NCI-H146 treated with DMSO at 0.1 percent for 48 hours (cell line): ENCODE measurements at regions not wholly inside any gene's neighbourhood (a gene's known extent, or its start where the extent isn't known, plus 50 kb on each side); places are given as distances from the start of the nearest gene placed in this dataset.

ENCODE experiments used
- DNase-seq: peaks from one replicate; lab custom pipeline; 2025; ENCODE audit not compliant: unreplicated experiment; lab: John Stamatoyannopoulos, UW

DNA sequence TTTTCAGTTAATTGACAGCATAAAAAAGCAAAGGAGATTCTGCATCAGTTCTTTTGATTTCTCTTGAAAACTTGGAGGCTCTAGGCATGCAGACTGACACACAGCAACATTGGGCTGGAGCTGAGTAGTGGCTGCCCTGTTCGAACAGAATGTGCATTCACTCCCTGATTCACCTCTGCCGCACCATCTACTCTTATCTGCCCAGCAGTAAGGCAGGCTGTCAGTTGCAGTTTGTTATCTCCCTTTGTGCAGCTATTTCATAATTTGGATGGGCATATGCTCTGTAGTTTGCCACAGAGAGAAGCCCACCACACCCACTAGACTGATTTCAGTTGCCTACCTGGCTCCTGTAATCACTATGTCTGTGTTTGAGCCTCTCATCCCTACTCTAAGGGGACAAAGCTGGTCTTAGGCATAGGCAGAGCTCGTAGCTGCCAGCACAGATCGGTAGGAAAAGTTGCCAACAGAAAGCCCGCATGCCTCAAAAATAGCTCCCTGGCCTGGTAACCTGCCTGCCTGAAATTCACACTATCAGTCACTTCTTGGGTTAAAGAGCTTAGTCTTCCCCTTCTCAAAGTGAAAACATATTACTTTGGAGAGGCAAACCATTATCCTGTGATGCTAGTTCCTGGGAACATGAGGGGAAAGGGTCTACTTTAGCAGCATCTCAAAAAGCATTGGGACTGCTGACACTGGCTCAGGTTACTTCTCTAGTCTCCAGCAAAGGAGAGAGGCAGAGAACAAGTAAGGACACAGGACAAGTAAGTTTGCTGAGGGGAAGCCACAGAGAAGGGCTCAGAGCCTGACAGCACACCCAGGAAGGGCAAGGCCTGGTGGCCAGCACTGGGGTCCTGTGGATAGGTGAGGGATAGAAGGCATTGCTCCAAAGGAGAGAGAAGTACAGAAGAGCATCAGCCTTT, 75.9 kb upstream of the TMEM164 start:
- DNase-seq, result no peak

DNA sequence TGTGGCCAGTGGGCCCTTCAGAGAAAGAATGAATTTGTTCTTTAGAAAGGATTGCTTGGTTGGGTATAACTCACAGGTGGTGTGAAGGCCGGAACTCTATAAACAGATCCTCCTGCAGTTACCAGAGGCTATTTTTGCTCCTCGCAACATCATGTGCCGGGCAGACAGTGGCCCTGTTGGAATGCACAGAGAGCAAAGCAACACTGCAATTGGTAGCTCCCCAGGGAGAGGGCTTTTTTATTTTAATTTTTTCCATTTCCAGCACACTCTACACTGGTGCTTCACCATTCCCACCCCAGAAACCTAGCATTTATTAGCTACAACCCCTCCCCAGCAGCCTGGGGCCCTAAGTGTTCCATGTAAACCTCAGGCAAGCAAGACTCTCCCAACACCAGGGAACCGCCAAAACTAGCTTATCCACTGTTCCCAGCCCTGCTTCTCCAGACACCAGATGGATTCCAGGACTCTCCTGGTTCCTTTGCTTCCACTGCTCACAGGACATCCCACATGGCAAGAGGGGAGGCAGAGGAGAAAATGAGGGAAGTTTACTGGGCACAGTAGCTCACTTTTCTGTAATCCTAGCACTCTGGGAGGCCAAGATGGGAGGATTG, 75.1 kb upstream of the TMEM164 start:
- no peak for DNase-seq

DNA sequence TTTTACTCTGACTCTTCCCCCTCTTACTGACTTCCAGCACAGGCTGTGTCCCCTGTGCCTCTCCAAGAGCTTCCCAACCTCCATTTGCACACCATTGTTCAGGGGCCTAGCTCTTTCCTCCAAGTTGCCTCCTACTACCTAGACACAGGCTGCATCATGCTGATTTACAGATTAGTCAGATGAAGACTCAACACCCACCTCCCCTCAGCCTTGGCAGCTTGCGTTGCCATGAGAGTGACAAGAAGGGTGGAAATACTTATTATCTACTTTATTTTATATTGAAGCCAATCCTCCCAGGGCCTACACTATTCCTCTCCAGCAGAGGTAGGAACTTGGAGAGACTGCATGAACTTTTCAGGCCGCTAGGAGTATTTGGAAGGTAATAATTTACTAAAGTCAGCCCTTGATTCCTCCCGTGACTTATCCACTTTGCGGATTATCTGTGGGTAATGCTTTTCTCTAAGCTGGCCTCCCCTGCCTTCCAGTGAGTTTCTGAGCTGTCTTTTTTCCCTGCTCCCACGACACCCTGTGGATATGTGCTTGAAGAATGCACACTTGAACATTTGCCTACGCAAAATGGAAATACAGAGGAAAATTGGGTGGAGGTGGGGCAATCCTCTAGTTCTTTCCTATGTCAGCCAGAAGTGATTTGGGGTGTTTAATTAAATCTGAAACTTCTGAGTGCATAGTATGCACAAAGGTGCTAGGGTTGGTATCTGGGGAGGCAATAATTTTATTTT, 74.1 kb upstream of the TMEM164 start:
- DNase-seq, result no peak

DNA sequence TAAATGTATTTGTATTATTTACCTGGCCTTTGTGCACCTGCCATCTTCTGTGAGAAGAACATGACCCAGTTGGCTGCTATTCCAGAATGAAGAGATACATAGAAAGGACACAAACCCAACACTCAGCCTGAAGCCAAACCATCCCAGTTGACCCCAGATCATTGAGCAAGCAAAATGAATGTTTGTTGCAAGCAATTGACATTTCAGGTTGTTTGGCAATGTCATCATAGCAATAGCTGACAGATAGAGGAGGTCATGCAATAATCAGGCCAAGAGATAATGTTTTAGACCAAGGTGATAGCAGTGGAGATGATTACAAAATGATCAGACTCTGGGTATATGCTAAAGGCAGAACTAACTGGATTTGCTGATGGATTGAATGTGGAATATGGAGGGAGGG, 71.2 kb upstream of the TMEM164 start:
- DNase-seq, result no peak

DNA sequence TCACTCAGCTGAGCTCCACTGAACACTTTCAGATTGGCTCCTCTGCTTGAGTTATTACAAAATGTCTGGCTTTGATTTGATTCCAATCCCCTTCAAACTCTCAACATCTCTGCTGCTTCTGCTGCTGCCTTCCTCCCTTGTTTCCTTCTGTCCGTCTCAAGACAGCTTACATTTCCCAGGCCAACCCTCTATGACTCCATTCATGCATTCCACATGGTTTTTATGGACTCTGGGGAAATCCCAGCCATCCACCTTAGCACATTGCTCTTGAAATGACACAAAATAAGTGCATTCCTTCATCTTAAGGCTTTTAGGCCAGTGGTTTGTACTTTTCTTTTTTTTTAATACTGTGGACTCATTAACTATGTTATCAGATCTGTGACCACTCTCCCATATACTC, 68.5 kb upstream of the TMEM164 start:
- no peak for DNase-seq

DNA sequence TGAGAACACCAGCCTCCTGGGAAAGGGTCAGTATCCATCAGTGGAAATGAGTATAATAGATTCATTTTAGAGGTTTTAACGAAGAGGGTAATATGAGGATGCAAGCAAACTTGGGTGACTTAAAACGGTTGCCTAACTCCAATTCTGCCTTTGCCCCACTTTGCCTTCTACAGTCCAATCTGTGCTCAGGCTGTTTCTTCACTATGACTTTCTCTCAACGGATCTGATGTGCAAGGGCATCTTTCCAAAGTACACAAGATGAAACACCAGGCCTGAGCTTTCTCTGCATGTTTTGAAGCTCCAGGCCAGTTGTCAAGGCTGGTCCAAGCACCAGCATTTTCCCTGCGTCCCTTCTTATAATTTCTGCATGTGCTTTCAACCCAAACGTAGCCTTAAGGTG, 68.0 kb upstream of the TMEM164 start:
- no peak for DNase-seq

DNA sequence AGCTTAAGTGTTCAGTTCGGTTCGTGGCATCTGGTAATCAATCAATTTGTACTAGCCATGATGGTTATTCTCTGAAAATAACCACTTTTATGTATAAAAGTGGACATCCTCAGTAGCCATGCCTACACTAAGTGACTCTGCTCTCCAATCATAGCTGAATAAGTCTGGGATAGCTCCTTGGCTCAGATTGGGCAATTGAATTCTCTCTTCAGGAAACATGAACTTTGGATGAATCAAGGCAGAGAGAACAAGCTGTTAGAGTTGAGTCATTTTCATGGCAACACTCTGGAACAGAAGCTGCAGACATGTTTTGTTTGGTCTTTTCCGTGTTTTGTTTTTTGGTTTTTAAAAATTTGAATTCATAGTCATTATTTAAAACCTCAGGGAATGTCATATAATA, 66.8 kb upstream of the TMEM164 start:
- no peak for DNase-seq

DNA sequence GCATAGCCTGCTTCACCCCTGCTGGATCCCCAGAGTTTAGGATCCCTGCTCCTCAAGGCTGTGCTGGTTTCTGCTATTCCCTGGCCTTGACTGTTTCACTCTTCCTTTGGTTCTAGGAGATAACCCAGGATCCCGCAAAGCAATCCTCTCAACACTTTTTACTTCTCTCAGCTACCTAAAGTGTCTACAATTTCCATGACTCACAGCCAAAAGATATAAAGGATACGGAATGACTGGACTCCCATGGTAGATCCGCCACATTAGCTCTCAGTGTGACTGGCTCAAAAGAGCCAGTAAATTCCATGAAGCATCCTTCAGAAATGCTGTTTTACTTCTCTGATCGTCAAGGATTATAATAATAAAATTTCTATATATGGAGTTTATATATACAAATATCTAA, 66.3 kb upstream of the TMEM164 start:
- DNase-seq, result no peak

DNA sequence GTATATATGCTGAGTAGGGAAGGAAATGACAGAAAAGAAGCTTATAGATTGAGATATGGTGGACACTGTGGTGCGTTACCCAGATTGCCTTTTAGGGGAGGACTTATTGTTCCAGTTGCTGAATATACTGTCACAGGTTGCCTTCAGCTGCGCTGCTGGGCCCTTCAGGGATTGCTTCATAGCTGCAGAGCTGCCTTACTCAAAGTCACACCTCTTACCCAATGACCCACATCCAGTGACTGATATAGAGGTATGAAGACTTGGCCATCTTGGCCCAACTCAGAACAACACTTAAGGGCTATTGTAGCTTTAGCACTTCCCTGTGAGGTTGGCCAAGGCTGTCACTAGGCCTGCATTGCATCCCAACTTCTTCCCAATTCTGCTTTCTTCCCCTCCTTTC, 63.4 kb upstream of the TMEM164 start:
- DNase-seq, result no peak

DNA sequence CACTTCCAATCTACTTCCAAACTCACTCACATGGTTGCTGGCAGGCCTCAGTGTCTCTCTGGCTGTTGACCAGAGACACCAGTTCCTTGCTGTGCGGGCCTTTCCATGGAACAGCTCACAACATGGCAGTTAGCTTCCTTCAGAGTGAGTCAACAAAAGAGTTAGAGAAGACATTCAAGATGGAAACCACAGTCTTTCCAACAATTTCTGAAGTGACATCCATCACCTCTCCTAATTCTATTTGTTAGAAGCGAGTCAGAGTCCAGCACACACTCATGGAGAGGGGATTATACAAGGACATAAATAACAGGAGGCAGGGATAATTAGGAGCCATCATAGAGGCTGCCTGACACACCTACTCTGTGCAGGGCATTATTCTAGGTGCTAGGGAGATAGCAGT, 62.5 kb upstream of the TMEM164 start:
- no peak for DNase-seq

DNA sequence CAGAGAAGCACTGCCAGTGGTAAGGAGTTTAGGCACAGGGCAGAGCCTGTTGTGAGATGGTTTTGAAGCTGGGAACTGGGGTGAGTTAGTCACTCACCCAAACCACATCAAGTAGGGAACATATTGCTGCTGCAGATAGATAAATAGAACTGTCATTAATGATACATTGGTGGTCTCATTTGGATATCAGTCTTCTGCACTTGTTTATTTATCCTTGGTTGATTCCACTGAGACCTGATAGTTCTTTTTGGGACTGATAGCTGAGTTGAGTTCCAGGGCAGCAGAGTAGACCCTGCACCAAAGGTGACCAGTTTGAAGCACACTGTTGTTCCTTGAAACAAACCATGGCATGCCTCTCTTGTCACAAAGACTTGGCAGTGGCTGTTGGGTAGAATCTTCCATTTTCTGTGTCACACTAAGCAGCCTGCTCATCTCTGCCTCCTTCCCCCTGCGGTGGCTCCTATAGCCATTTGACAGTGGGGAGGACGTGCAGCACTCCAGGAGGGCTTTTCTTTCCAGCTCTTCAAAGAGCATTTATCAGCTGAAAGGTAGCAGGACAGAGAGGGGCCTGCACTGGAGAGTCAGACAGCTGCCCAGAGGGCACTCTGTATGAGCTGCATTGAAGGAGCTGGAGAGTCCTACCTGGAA, 59.7 kb upstream of the TMEM164 start:
- DNase-seq, result no peak

DNA sequence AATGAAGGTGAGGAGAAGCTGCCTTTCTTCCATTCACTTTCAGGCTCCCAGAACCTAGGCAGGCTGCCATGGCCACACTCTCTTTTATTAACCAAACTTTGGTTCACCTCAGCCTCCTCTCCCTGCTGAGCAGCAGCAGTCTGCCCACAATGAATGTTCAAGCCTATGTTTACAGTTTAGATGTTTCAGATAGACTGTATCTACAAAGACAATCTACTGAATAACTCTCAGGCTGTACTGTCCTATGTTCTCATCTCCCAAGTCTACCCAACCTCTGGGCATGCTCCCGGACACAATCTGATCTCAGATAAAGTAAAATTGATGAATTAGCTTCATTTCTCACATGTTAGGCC, 59.2 kb upstream of the TMEM164 start:
- DNase-seq, result no peak

DNA sequence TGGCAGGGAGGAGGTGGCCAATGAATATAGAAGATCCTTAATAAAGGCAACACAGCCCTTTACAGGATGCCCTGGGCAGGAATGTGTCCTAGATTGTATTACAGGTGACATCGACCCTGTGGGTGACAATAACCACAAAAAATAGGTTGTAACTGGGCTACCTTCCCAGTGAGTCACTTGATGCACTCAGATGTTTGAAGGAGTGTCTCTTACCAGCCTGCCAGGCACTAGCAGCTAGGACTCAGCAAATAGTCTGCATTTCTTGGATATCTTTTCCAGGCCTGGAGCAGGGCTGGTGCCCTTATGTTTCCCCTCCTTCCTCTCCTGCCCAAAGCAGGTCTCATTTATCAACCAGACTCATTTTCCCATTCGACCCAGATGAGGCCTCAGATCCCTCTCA, 50.9 kb upstream of the TMEM164 start:
- no peak for DNase-seq

DNA sequence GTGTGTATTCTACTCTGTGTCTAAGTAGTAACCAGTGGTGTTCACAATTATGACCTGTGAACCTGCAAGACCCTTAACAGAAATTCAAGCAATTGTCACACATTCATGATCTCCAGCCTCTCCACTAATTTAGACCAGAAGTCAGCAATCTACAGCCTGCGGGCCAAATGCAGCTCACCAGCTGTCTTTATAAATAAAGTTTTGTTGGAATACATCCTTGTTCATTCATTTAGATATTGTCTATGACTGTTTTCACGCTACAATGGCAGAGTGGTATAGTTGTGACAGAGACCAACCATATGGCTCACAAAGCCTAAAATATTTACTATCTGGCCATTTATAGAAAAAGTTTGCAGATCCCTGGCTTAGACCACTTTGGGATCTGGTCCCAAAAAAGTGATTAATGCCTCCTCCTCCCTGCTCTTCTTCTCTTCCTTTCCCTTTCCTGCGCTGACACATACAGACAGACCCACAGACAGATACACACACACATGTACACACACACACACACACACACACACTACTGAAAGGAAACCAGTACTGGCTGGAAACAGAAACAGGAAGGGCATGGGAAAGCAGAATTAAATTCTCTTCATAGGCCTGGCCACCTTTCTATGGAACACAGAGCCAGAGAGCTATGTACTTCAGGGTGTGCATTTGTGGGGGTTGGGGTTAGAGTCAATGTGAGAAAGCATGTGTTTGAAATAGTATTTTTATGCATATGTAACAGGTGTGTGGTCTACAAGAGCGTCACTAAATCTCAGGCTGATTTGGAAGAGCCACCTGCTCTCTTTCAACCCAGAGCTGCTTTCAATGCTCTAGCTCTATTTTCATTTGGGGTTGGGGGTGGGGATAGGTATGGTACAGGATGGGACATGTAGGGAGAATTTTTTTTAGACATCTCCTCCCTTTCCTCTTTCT, 49.7 kb upstream of the TMEM164 start:
- DNase-seq, result no peak
